AG04449 (cell line): ENCODE measurements at regions not wholly inside any gene's neighbourhood (a gene's known extent, or its start where the extent isn't known, plus 50 kb on each side); places are given as distances from the start of the nearest gene placed in this dataset.

Experiments used
- CTCF ChIA-PET: fragments of 350-600 bp; formaldehyde crosslinking; extraction: SDS; loops from one replicate; lab custom pipeline; 2021; ENCODE audit warnings: antibody characterized with exemption; lab: Yijun Ruan, JAX
- POLR2A ChIA-PET: fragments of 400-600, 350-600 bp; formaldehyde crosslinking; extraction: SDS; loops from one replicate; lab custom pipeline; 2020; ENCODE audit warnings: antibody characterized with exemption, inconsistent platforms; lab: Yijun Ruan, JAX
- DNase-seq: peaks from one replicate; pipeline ENCODE4 v3.0.0-alpha.2; 2010; ENCODE audit warnings: low read depth, low spot score
- H3K4me3 ChIP-seq: 2 replicates; pipeline ENCODE4 v1.5.1; 2011; ENCODE audit warnings: low read depth, mild to moderate bottlenecking, control low read depth, low read length
- CTCF ChIP-seq: IDR thresholded peaks from one replicate; pipeline ENCODE4 v1.5.1; 2011; ENCODE audit warnings: mild to moderate bottlenecking, moderate library complexity, low read length, control low read depth, inconsistent platforms; ENCODE audit not compliant: insufficient read depth; ENCODE audit errors: missing control alignments

GRCh38 chr6:137353346-137353745 is 134.2 kb upstream of the IFNGR1 start:
- TF ChIP-seq CTCF, result no peak
- CTCF ChIA-PET, result no interaction called here
- no peak overlapping the region for H3K4me3 ChIP-seq
- POLR2A ChIA-PET, result no interaction called here
- no peak for DNase-seq

- no peak for DNase-seq
- CTCF ChIA-PET, result no interaction called here
Observed at GRCh38 chr6:137352859-137353258, 133.7 kb upstream of the IFNGR1 start.

GRCh38 chr6:137351890-137352289 is 132.7 kb upstream of the IFNGR1 start:
- no peak for DNase-seq
- H3K4me3 ChIP-seq, result no peak overlapping the region
- ChIA-PET CTCF (no interaction called here), POLR2A (no interaction called here)
- TF ChIP-seq CTCF, result no peak

More at GRCh38 chr6:137352859-137353258, 133.7 kb upstream of the IFNGR1 start:
- no peak overlapping the region for H3K4me3 ChIP-seq
- POLR2A ChIA-PET, result no interaction called here
- no peak for TF ChIP-seq CTCF

GRCh38 chr6:137350857-137351256 is 131.7 kb upstream of the IFNGR1 start:
- ChIA-PET CTCF (no interaction called here), POLR2A (no interaction called here)
- DNase-seq, result no peak

GRCh38 chr6:137349856-137350830 is 131.0 kb upstream of the IFNGR1 start:
- TF ChIP-seq CTCF, result no peak
- no peak for DNase-seq
- ChIA-PET CTCF (interaction anchor here (1.4 kb wide), 1 partner anchor 36 kb away, joined by 4 read pairs; no protein-coding TSS in a partner anchor), POLR2A (no interaction called here)
- H3K4me3 ChIP-seq, result no peak overlapping the region

More at GRCh38 chr6:137350857-137351256, 131.7 kb upstream of the IFNGR1 start:
- TF ChIP-seq CTCF, result no peak
- H3K4me3 ChIP-seq, result no peak overlapping the region

GRCh38 chr6:137348777-137349176 is 129.6 kb upstream of the IFNGR1 start:
- no peak for DNase-seq
- ChIA-PET POLR2A (no interaction called here), CTCF (interaction anchor here (1.4 kb wide), 1 partner anchor 35 kb away, joined by 4 read pairs; no protein-coding TSS in a partner anchor)
- no peak for TF ChIP-seq CTCF
- no peak overlapping the region for H3K4me3 ChIP-seq
